GM12878 (cell line): ENCODE measurements at regions not wholly inside any gene's neighbourhood (a gene's known extent, or its start where the extent isn't known, plus 50 kb on each side); places are given as distances from the start of the nearest gene placed in this dataset.

Source experiments
- ATAC-seq: fragments of 200-7000 bp; cut with Tn5 transposase; 3 replicates; pipeline ENCODE4 v1.9.1; 2020; ENCODE audit warnings: mild to moderate bottlenecking, moderate library complexity
- BruUV-seq: library from RNA; stranded (reverse); fragments of 400-500 nt; replicated peaks from 2 replicates; lab custom pipeline; 2021; lab: Mats Ljungman, UMichigan
- CTCF ChIA-PET: fragments of 300-600 bp; sonication (Branson Sonifier 250); formaldehyde crosslinking; extraction: SDS; loops from one replicate; lab custom pipeline; 2021; ENCODE audit warnings: inconsistent platforms; lab: Yijun Ruan, JAX
- POLR2A ChIA-PET: fragments of 350-600 bp; formaldehyde crosslinking; extraction: SDS; loops from one replicate; lab custom pipeline; 2021; ENCODE audit warnings: inconsistent platforms; lab: Charles Lee
- RAD21 ChIA-PET: fragments of 300-600 bp; sonication (Branson Sonifier 250); formaldehyde crosslinking; loops from one replicate; lab custom pipeline; 2023; ENCODE audit warnings: antibody characterized with exemption; ENCODE audit not compliant: unreplicated experiment; lab: Charles Lee
- SMC1A ChIA-PET: fragments of 300-600 bp; sonication (Branson Sonifier 250); formaldehyde crosslinking; loops from one replicate; lab custom pipeline; 2023; ENCODE audit not compliant: unreplicated experiment, uncharacterized antibody; lab: Charles Lee
- DNase-seq: peaks from one replicate; pipeline ENCODE4 v3.0.0-alpha.2; 2011; ENCODE audit warnings: low read depth, low spot score
- FAIRE-seq: peaks from 3 replicates; lab custom pipeline; 2011; peaks lifted over from hg19 to GRCh38; lab: Jason Lieb, UNC
- H2AFZ ChIP-seq: 2 replicates; pipeline ENCODE4 v1.6.0; 2011; ENCODE audit warnings: low read depth, low read length, control low read depth; ENCODE audit not compliant: control insufficient read depth
- H3K27ac ChIP-seq: 2 replicates; pipeline ENCODE4 v1.5.1; 2011; ENCODE audit warnings: control low read depth; ENCODE audit not compliant: control insufficient read depth, insufficient read depth
- H3K27me3 ChIP-seq, 2 experiments: replicated peaks in 1 of 2; 2 replicates each; pipeline versions ENCODE4 v1.6.0 to v1.6.1; 2011; ENCODE audit warnings: low read length in 1 of 2; ENCODE audit not compliant: control insufficient read depth in 2 of 2, insufficient read depth in 2 of 2
- H3K36me3 ChIP-seq, 2 experiments: 2 replicates each; pipeline ENCODE4 v1.5.1; 2011; ENCODE audit warnings: low read length in 1 of 2; ENCODE audit not compliant: control insufficient read depth in 2 of 2, insufficient read depth in 2 of 2
- H3K4me1 ChIP-seq: 2 replicates; pipeline ENCODE4 v1.6.1; 2011; ENCODE audit warnings: mild to moderate bottlenecking, low read length, moderate library complexity, mixed read lengths; ENCODE audit not compliant: control insufficient read depth, insufficient read depth
- H3K4me2 ChIP-seq: 2 replicates; pipeline ENCODE4 v1.6.0; 2011; ENCODE audit warnings: control low read depth; ENCODE audit not compliant: control insufficient read depth, insufficient read depth
- H3K4me3 ChIP-seq: fragments of 200-600 bp; sonication (generic); 2 replicates; pipeline ENCODE4 v1.5.1; 2016
- H3K79me2 ChIP-seq: 2 replicates; pipeline ENCODE4 v1.6.0; 2011; ENCODE audit warnings: low read length; ENCODE audit not compliant: control insufficient read depth, insufficient read depth
- H3K9ac ChIP-seq: 2 replicates; pipeline ENCODE4 v1.8.0; 2011; ENCODE audit warnings: low read length, control low read depth, mixed read lengths; ENCODE audit not compliant: control insufficient read depth, insufficient read depth
- H3K9me3 ChIP-seq: replicated peaks from 3 replicates; pipeline ENCODE4 v1.5.1; 2011; ENCODE audit warnings: mild to moderate bottlenecking, low read length; ENCODE audit not compliant: control insufficient read depth, insufficient read depth
- H4K20me1 ChIP-seq: 2 replicates; pipeline ENCODE4 v1.6.0; 2011; ENCODE audit not compliant: control insufficient read depth, insufficient read depth
- ATF7 ChIP-seq: fragments of 450-650 bp; IDR thresholded peaks from 2 replicates; pipeline ENCODE4 v1.6.1; 2016; ENCODE audit warnings: low read depth, mild to moderate bottlenecking
- CBFB ChIP-seq: IDR thresholded peaks from 2 replicates; pipeline ENCODE4 v1.6.1; 2016; ENCODE audit warnings: antibody characterized with exemption, low read depth
- HSF1 ChIP-seq: fragments of 150-350 bp; IDR thresholded peaks from 2 replicates; pipeline ENCODE4 v1.6.1; 2014; ENCODE audit warnings: mild to moderate bottlenecking, low read depth, low read length
- KAT2A ChIP-seq: conservative IDR thresholded peaks from 2 replicates; pipeline ENCODE4 v1.6.1; 2011; ENCODE audit warnings: low read depth, low read length; ENCODE audit not compliant: control insufficient read depth
- LARP7 ChIP-seq: fragments of 450-650 bp; IDR thresholded peaks from 2 replicates; pipeline ENCODE4 v1.6.1; 2017; ENCODE audit warnings: mild to moderate bottlenecking
- PML ChIP-seq: IDR thresholded peaks from 2 replicates; pipeline ENCODE4 v1.6.1; 2012; ENCODE audit warnings: low read length, inconsistent platforms
- SMAD1 ChIP-seq: fragments of 450-650 bp; IDR thresholded peaks from 2 replicates; pipeline ENCODE4 v1.6.1; 2018; ENCODE audit warnings: mild to moderate bottlenecking, low read depth; ENCODE audit not compliant: partially characterized antibody
- WGBS: methylation state at CpG from one replicate; pipeline ENCODE4 v1.1.6; 2016; ENCODE audit warnings: low lambda C conversion rate; ENCODE audit not compliant: insufficient replicate concordance, insufficient coverage; ENCODE audit errors: missing lambda C conversion rate; 5-methylcytosine and 5-hydroxymethylcytosine counted together
- in situ Hi-C: fragments of 300-500 bp; cut with MboI; formaldehyde crosslinking; loops from 9 replicates; pipeline ENCODE4 v1.14.3; 2018; ENCODE audit warnings: mixed read lengths
- intact Hi-C: fragments of 100-400 bp; cut with micrococcal nuclease; formaldehyde crosslinking; loops from one replicate; pipeline ENCODE4 v1.14.2; 2022; ENCODE audit not compliant: unreplicated experiment
- TF ChIP-seq, protein P1 (sequence below): IDR thresholded peaks from 2 replicates; pipeline ENCODE4 v1.6.1; 2012; ENCODE audit warnings: low read length, inconsistent platforms
- TF ChIP-seq, protein P2 (sequence below): fragments of 150-350 bp; IDR thresholded peaks from 2 replicates; pipeline ENCODE4 v1.6.1; 2016; ENCODE audit warnings: low read depth, low read length

GRCh38 chr4:3614731-3614980 is 82.4 kb upstream of the LRPAP1 start:
- no peak overlapping the region for H2AFZ ChIP-seq
- H3K27me3 ChIP-seq = no peaks in the 10 kb centered on the region
- no peaks in the 10 kb centered on the region; the same call in 2 of the 3 replicates for H3K9me3 ChIP-seq
- no peak overlapping the region for H3K4me3 ChIP-seq
- BruUV-seq = no TSS peak
- no peak for ATAC-seq
- H3K9ac ChIP-seq = no peak overlapping the region
- WGBS = 44% methylated on average over 8 of the region's 8 CpGs
- H3K27ac ChIP-seq = no peak overlapping the region
- SMC1A ChIA-PET = no interaction called here
- TF ChIP-seq ATF7 (no peak), HSF1 (no peak), PML (no peak), LARP7 (no peak), KAT2A (no peak), CBFB (no peak), SMAD1 (no peak)
- TF ChIP-seq, protein P1, sequence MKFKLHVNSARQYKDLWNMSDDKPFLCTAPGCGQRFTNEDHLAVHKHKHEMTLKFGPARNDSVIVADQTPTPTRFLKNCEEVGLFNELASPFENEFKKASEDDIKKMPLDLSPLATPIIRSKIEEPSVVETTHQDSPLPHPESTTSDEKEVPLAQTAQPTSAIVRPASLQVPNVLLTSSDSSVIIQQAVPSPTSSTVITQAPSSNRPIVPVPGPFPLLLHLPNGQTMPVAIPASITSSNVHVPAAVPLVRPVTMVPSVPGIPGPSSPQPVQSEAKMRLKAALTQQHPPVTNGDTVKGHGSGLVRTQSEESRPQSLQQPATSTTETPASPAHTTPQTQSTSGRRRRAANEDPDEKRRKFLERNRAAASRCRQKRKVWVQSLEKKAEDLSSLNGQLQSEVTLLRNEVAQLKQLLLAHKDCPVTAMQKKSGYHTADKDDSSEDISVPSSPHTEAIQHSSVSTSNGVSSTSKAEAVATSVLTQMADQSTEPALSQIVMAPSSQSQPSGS = no peak
- TF ChIP-seq, protein P2, sequence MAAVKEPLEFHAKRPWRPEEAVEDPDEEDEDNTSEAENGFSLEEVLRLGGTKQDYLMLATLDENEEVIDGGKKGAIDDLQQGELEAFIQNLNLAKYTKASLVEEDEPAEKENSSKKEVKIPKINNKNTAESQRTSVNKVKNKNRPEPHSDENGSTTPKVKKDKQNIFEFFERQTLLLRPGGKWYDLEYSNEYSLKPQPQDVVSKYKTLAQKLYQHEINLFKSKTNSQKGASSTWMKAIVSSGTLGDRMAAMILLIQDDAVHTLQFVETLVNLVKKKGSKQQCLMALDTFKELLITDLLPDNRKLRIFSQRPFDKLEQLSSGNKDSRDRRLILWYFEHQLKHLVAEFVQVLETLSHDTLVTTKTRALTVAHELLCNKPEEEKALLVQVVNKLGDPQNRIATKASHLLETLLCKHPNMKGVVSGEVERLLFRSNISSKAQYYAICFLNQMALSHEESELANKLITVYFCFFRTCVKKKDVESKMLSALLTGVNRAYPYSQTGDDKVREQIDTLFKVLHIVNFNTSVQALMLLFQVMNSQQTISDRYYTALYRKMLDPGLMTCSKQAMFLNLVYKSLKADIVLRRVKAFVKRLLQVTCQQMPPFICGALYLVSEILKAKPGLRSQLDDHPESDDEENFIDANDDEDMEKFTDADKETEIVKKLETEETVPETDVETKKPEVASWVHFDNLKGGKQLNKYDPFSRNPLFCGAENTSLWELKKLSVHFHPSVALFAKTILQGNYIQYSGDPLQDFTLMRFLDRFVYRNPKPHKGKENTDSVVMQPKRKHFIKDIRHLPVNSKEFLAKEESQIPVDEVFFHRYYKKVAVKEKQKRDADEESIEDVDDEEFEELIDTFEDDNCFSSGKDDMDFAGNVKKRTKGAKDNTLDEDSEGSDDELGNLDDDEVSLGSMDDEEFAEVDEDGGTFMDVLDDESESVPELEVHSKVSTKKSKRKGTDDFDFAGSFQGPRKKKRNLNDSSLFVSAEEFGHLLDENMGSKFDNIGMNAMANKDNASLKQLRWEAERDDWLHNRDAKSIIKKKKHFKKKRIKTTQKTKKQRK = no peak
- in situ Hi-C loops = no loop called here
- CTCF ChIA-PET = no interaction called here
- H3K4me1 ChIP-seq = no peaks in the 10 kb centered on the region
- no peak for FAIRE-seq
- H3K79me2 ChIP-seq = no peaks in the 10 kb centered on the region
- H3K36me3 ChIP-seq = no peaks in the 10 kb centered on the region
- no peak for DNase-seq
- intact Hi-C loops = no loop called here
- no peaks in the 10 kb centered on the region for H4K20me1 ChIP-seq
- RAD21 ChIA-PET = no interaction called here
- no peak overlapping the region for H3K4me2 ChIP-seq
- POLR2A ChIA-PET = no interaction called here
